Immature natural killer cell (primary cell): ENCODE measurements at regions not wholly inside any gene's neighbourhood (a gene's known extent, or its start where the extent isn't known, plus 50 kb on each side); places are given as distances from the start of the nearest gene placed in this dataset.

Experiments
- DNase-seq, 3 donors: peaks; one replicate each; pipeline ENCODE4 v3.0.0; 2022; ENCODE audit warnings: mixed read lengths in 1 of 3
- H3K27ac Mint-ChIP-seq, 6 donors: one replicate each; pipeline ENCODE4 v1.8.0; 2020; ENCODE audit warnings: mixed read lengths in 6 of 6, mild to moderate bottlenecking in 5 of 6, inconsistent platforms in 4 of 6, moderate library complexity in 3 of 6
- H3K27me3 Mint-ChIP-seq, 3 donors: one replicate each; pipeline ENCODE4 v1.8.0; 2020 to 2021; ENCODE audit warnings: low read depth in 3 of 3, mild to moderate bottlenecking in 3 of 3, mixed read lengths in 3 of 3, moderate library complexity in 3 of 3, inconsistent platforms in 1 of 3
- H3K36me3 Mint-ChIP-seq, 3 donors: one replicate each; pipeline ENCODE4 v1.8.0; 2020; ENCODE audit warnings: mixed read lengths in 3 of 3, inconsistent platforms in 2 of 3, mild to moderate bottlenecking in 2 of 3
- H3K4me1 Mint-ChIP-seq, 2 donors: one replicate each; pipeline ENCODE4 v1.8.0; 2020; ENCODE audit warnings: inconsistent platforms in 2 of 2, mild to moderate bottlenecking in 2 of 2, mixed read lengths in 2 of 2, moderate library complexity in 1 of 2
- H3K4me3 Mint-ChIP-seq, 5 donors: one replicate each; pipeline ENCODE4 v1.8.0; 2020; ENCODE audit warnings: mild to moderate bottlenecking in 5 of 5, mixed read lengths in 5 of 5, inconsistent platforms in 3 of 5, moderate library complexity in 3 of 5
- H3K9me3 Mint-ChIP-seq, 6 donors: one replicate each; pipeline ENCODE4 v1.8.0; 2020; ENCODE audit warnings: mild to moderate bottlenecking in 6 of 6, mixed read lengths in 6 of 6, inconsistent platforms in 4 of 6, moderate library complexity in 3 of 6

GRCh38 chr6:2517855-2518473 lies 232.8 kb downstream of the MYLK4 start:
- peaks cover 2 to 9% (median 2%) of the 10 kb centered on the region in 3 donors for H3K27me3 Mint-ChIP-seq
- peaks cover 0 to 22% (median 10%) of the 10 kb centered on the region in 6 donors for H3K9me3 Mint-ChIP-seq
- H3K36me3 Mint-ChIP-seq: peaks cover 0 to 7% (median 2%) of the 10 kb centered on the region in 3 donors
- H3K4me1 Mint-ChIP-seq: peaks cover 11 to 12% of the 10 kb centered on the region in 2 donors
- no peak overlapping the region for H3K4me3 Mint-ChIP-seq
- DNase-seq: no peak
- no peak overlapping the region for H3K27ac Mint-ChIP-seq

GRCh38 chr6:2517401-2517800 lies 233.3 kb downstream of the MYLK4 start:
- H3K4me1 Mint-ChIP-seq: peaks cover 5 to 7% of the 10 kb centered on the region in 2 donors

GRCh38 chr6:2516059-2516458 lies 234.7 kb downstream of the MYLK4 start:
- Mint-ChIP-seq H3K27me3 (peaks cover 0 to 9% (median 4%) of the 10 kb centered on the region in 3 donors), H3K36me3 (peaks cover 0 to 4% (median 0%) of the 10 kb centered on the region in 3 donors), H3K9me3 (peaks cover 0 to 19% (median 9%) of the 10 kb centered on the region in 6 donors), H3K4me1 (no peaks in the 10 kb centered on the region), H3K4me3 (no peak overlapping the region), H3K27ac (no peak overlapping the region)
- DNase-seq: no peak

More at GRCh38 chr6:2517401-2517800, 233.3 kb downstream of the MYLK4 start:
- Mint-ChIP-seq H3K36me3 (peaks cover 0 to 7% (median 2%) of the 10 kb centered on the region in 3 donors), H3K27me3 (peaks cover 2 to 9% (median 2%) of the 10 kb centered on the region in 3 donors), H3K4me3 (no peak overlapping the region), H3K27ac (no peak overlapping the region), H3K9me3 (peaks cover 0 to 22% (median 10%) of the 10 kb centered on the region in 6 donors)
- no peak for DNase-seq

GRCh38 chr6:2514965-2515543 lies 235.7 kb downstream of the MYLK4 start:
- Mint-ChIP-seq H3K27ac (no peak overlapping the region), H3K36me3 (no peaks in the 10 kb centered on the region), H3K27me3 (peaks cover 0 to 7% (median 5%) of the 10 kb centered on the region in 3 donors), H3K4me3 (no peak overlapping the region), H3K4me1 (no peaks in the 10 kb centered on the region), H3K9me3 (peaks cover 0 to 14% (median 4%) of the 10 kb centered on the region in 6 donors)
- no peak for DNase-seq

GRCh38 chr6:2512802-2513201 lies 237.9 kb downstream of the MYLK4 start:
- Mint-ChIP-seq H3K36me3 (no peaks in the 10 kb centered on the region), H3K9me3 (peaks cover 0 to under 1% (median 0%) of the 10 kb centered on the region in 6 donors), H3K27ac (no peak overlapping the region), H3K4me3 (no peak overlapping the region), H3K4me1 (no peaks in the 10 kb centered on the region), H3K27me3 (peaks cover 2 to 5% (median 4%) of the 10 kb centered on the region in 3 donors)
- DNase-seq: no peak

- H3K4me3 Mint-ChIP-seq: no peak overlapping the region
- H3K27me3 Mint-ChIP-seq: peaks cover 3 to 9% (median 6%) of the 10 kb centered on the region in 3 donors
- H3K27ac Mint-ChIP-seq: no peak overlapping the region
Measured at GRCh38 chr6:2510316-2510715, 240.4 kb downstream of the MYLK4 start.

GRCh38 chr6:2509711-2510110 lies 241.0 kb downstream of the MYLK4 start:
- Mint-ChIP-seq H3K27ac (no peak overlapping the region), H3K4me3 (no peak overlapping the region), H3K27me3 (peaks cover 3 to 9% (median 9%) of the 10 kb centered on the region in 3 donors), H3K36me3 (no peaks in the 10 kb centered on the region), H3K9me3 (no peaks in the 10 kb centered on the region), H3K4me1 (no peaks in the 10 kb centered on the region)
- no peak for DNase-seq

More at GRCh38 chr6:2510316-2510715, 240.4 kb downstream of the MYLK4 start:
- H3K4me1 Mint-ChIP-seq: no peaks in the 10 kb centered on the region
- H3K36me3 Mint-ChIP-seq: no peaks in the 10 kb centered on the region
- no peak for DNase-seq
- no peaks in the 10 kb centered on the region for H3K9me3 Mint-ChIP-seq

GRCh38 chr6:2508071-2508470 lies 242.7 kb downstream of the MYLK4 start:
- no peak for DNase-seq
- H3K4me3 Mint-ChIP-seq: no peak overlapping the region
- H3K4me1 Mint-ChIP-seq: no peaks in the 10 kb centered on the region
- H3K36me3 Mint-ChIP-seq: no peaks in the 10 kb centered on the region
- no peaks in the 10 kb centered on the region for H3K9me3 Mint-ChIP-seq
- H3K27me3 Mint-ChIP-seq: peaks cover 5 to 9% (median 7%) of the 10 kb centered on the region in 3 donors
- H3K27ac Mint-ChIP-seq: no peak overlapping the region

- no peak overlapping the region for H3K27ac Mint-ChIP-seq
- peaks cover 5 to 9% (median 7%) of the 10 kb centered on the region in 3 donors for H3K27me3 Mint-ChIP-seq
- H3K4me1 Mint-ChIP-seq: no peaks in the 10 kb centered on the region
- H3K36me3 Mint-ChIP-seq: no peaks in the 10 kb centered on the region
- no peaks in the 10 kb centered on the region for H3K9me3 Mint-ChIP-seq
- no peak for DNase-seq
- no peak overlapping the region for H3K4me3 Mint-ChIP-seq
Measured at GRCh38 chr6:2507521-2508037, 243.1 kb downstream of the MYLK4 start.

GRCh38 chr6:2507016-2507415 lies 243.7 kb downstream of the MYLK4 start:
- Mint-ChIP-seq H3K27ac (no peak overlapping the region), H3K9me3 (no peaks in the 10 kb centered on the region), H3K36me3 (no peaks in the 10 kb centered on the region), H3K4me3 (no peak overlapping the region), H3K4me1 (no peaks in the 10 kb centered on the region), H3K27me3 (peaks cover 5 to 9% (median 7%) of the 10 kb centered on the region in 3 donors)
- no peak for DNase-seq

GRCh38 chr6:2505624-2506023 lies 245.1 kb downstream of the MYLK4 start:
- Mint-ChIP-seq H3K27me3 (peaks cover 7% of the 10 kb centered on the region in 3 donors), H3K4me1 (no peaks in the 10 kb centered on the region), H3K9me3 (no peaks in the 10 kb centered on the region), H3K36me3 (no peaks in the 10 kb centered on the region), H3K27ac (no peak overlapping the region), H3K4me3 (no peak overlapping the region)
- DNase-seq: no peak

GRCh38 chr6:2504495-2505064 lies 246.1 kb downstream of the MYLK4 start:
- H3K36me3 Mint-ChIP-seq: no peaks in the 10 kb centered on the region
- H3K9me3 Mint-ChIP-seq: no peaks in the 10 kb centered on the region
- no peak for DNase-seq
- no peak overlapping the region for H3K27ac Mint-ChIP-seq
- no peak overlapping the region for H3K4me3 Mint-ChIP-seq
- H3K27me3 Mint-ChIP-seq: peaks cover 7% of the 10 kb centered on the region in 3 donors
- no peaks in the 10 kb centered on the region for H3K4me1 Mint-ChIP-seq

- no peaks in the 10 kb centered on the region for H3K36me3 Mint-ChIP-seq
- no peak overlapping the region for H3K4me3 Mint-ChIP-seq
- peak overlapping the region in 1 of 6 donors; percentile 4 for H3K27ac Mint-ChIP-seq
- H3K4me1 Mint-ChIP-seq: no peaks in the 10 kb centered on the region
- H3K9me3 Mint-ChIP-seq: no peaks in the 10 kb centered on the region
- H3K27me3 Mint-ChIP-seq: peaks cover 7% of the 10 kb centered on the region in 3 donors
- DNase-seq: no peak
Measured at GRCh38 chr6:2503816-2504494, 246.8 kb downstream of the MYLK4 start.
